Type B pancreatic cell (in vitro differentiated cells): ENCODE measurements at regions not wholly inside any gene's neighbourhood (a gene's known extent, or its start where the extent isn't known, plus 50 kb on each side); places are given as distances from the start of the nearest gene placed in this dataset.

Source experiments
- DNase-seq: peaks from one replicate; pipeline ENCODE4 v3.0.0; 2021; ENCODE audit warnings: mixed read lengths; ENCODE audit not compliant: unreplicated experiment; ENCODE audit errors: extremely low spot score
- H3K27ac Mint-ChIP-seq: 2 replicates; pipeline ENCODE4 v1.8.0; 2021; ENCODE audit warnings: mild to moderate bottlenecking, mixed read lengths
- H3K27me3 Mint-ChIP-seq: 2 replicates; pipeline ENCODE4 v1.8.0; 2021; ENCODE audit warnings: mixed read lengths
- H3K36me3 Mint-ChIP-seq: 2 replicates; pipeline ENCODE4 v1.8.0; 2021; ENCODE audit warnings: mixed read lengths
- H3K4me1 Mint-ChIP-seq: one replicate; pipeline ENCODE4 v1.8.0; 2021; ENCODE audit warnings: mixed read lengths; ENCODE audit not compliant: unreplicated experiment
- H3K4me3 Mint-ChIP-seq: 2 replicates; pipeline ENCODE4 v1.8.0; 2021; ENCODE audit warnings: mild to moderate bottlenecking, mixed read lengths
- H3K9me3 Mint-ChIP-seq: 2 replicates; pipeline ENCODE4 v1.8.0; 2021; ENCODE audit warnings: mixed read lengths
- TF ChIP-seq, protein P1 (sequence below): fragments of 200-600 bp; sonication (generic); conservative IDR thresholded peaks from 2 replicates; pipeline ENCODE4 v1.5.0; 2021; ENCODE audit warnings: antibody characterized with exemption, mild to moderate bottlenecking

DNA sequence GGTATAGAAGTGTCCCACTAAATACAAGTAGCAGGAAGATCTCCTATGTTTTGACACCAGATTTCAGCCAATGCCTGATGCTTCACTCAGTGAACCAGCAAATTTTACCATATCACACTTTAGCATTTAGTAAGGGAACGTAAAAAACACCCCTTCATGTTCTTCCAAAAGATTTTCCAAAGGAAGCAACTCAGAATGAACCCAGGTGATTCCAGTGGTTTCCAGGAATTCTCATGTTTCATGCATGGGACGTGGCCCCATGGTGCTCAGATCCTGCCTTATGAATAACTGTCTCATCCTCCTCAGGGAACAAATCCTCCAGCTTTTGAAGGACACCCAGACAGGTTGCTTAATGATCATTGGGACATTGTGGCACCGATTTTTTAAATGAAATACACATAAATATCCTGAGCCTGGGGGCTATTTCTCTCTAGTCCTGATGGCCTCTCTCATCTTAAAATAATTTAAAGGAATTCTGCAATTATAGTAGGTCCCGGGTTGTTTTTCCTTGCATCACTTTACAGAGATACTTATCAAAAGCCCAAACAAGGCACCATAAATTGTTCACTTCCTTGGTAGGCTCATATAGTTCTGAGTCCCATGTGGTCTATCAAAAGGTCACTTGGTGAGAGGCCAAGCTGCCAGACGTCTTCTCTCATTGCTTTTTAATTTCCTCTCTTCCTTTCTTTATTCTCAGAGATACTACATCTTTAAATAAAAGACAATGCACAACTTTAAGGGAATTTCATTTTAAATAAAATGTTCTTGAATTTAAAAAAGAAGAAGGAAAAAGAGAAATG is 261.0 kb downstream of the ZNF516 start:
- Mint-ChIP-seq H3K36me3 (no peaks in the 10 kb centered on the region), H3K4me1 (peaks cover 22% of the 10 kb centered on the region), H3K27me3 (peaks cover 13% of the 10 kb centered on the region), H3K4me3 (no peak overlapping the region), H3K27ac (no peak overlapping the region), H3K9me3 (peaks cover 22% of the 10 kb centered on the region)
- TF ChIP-seq, protein P1, sequence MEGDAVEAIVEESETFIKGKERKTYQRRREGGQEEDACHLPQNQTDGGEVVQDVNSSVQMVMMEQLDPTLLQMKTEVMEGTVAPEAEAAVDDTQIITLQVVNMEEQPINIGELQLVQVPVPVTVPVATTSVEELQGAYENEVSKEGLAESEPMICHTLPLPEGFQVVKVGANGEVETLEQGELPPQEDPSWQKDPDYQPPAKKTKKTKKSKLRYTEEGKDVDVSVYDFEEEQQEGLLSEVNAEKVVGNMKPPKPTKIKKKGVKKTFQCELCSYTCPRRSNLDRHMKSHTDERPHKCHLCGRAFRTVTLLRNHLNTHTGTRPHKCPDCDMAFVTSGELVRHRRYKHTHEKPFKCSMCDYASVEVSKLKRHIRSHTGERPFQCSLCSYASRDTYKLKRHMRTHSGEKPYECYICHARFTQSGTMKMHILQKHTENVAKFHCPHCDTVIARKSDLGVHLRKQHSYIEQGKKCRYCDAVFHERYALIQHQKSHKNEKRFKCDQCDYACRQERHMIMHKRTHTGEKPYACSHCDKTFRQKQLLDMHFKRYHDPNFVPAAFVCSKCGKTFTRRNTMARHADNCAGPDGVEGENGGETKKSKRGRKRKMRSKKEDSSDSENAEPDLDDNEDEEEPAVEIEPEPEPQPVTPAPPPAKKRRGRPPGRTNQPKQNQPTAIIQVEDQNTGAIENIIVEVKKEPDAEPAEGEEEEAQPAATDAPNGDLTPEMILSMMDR = no peak
- no peak for DNase-seq

GRCh38 chr18:76233406-76233805 is 261.6 kb downstream of the ZNF516 start:
- Mint-ChIP-seq H3K27ac (no peak overlapping the region), H3K4me3 (no peak overlapping the region), H3K4me1 (peaks cover 22% of the 10 kb centered on the region), H3K27me3 (peaks cover 13% of the 10 kb centered on the region), H3K36me3 (no peaks in the 10 kb centered on the region), H3K9me3 (peaks cover 19% of the 10 kb centered on the region)
- DNase-seq = no peak
- TF ChIP-seq, protein P1 = no peak

DNA sequence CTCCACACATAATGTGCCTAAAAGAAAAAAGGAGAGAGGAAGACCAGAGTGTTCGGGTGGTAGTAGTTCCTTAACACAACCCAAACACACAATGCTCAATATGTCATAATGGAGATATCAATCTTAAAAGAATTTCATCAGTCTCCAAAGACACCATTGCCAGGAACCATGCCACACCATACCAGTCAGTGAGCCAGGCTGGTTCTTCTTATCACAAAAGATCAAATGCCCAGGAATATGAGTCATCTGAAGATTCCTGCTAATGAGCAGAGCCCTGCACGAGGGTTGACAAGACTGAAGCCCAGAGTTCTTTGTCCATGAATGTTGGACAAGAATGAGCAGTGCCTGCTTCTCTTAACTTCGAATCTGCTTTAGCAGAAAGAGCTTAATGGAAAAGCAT is 262.3 kb downstream of the ZNF516 start:
- peaks cover 22% of the 10 kb centered on the region for H3K4me1 Mint-ChIP-seq
- TF ChIP-seq, protein P1 = no peak
- H3K27ac Mint-ChIP-seq = no peak overlapping the region
- peaks cover 13% of the 10 kb centered on the region for H3K27me3 Mint-ChIP-seq
- no peak overlapping the region for H3K4me3 Mint-ChIP-seq
- peaks cover 14% of the 10 kb centered on the region for H3K9me3 Mint-ChIP-seq
- no peak for DNase-seq
- no peaks in the 10 kb centered on the region for H3K36me3 Mint-ChIP-seq

DNA sequence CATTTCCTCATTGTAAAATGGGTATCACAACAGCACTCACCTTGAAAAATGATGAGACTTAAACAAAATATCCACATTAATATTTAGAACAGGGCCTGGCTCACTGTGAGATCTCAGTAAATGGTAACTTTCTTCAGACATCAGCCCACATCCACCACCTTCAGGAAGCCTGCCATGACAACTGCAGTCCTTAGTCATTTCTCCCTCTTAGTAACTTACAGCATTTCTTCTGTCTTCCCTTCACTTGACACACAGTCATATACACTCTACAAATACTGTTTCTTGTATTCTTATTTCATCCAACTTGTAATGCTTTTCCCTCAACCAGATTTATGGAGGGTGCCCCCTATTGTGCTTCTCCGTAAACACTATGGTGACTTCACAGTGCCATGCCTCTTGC is 263.0 kb downstream of the ZNF516 start:
- no peak for DNase-seq
- no peak overlapping the region for H3K4me3 Mint-ChIP-seq
- H3K4me1 Mint-ChIP-seq = peaks cover 22% of the 10 kb centered on the region
- no peak overlapping the region for H3K27ac Mint-ChIP-seq
- H3K9me3 Mint-ChIP-seq = peaks cover 9% of the 10 kb centered on the region
- H3K27me3 Mint-ChIP-seq = peaks cover 10% of the 10 kb centered on the region
- TF ChIP-seq, protein P1 = no peak
- H3K36me3 Mint-ChIP-seq = no peaks in the 10 kb centered on the region

DNA sequence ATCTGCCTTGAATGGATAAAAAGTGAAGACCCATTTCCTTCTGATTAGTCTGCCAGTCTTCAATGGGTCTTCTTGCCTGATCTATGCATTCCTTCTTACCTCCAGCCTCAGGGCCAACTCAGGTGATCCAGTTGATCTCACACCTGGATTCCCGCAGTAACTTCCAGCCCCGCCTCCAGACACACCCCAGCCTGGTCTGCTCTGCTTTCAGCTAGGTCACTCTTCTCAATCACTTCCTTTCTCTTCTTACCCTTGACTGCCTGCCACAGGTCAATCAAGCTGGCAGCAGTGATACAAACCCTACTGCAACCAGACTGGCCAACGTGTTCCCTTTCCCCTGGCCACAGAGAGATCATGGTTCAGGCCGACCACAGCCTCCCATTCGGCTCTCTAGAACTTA is 263.6 kb downstream of the ZNF516 start:
- Mint-ChIP-seq H3K36me3 (no peaks in the 10 kb centered on the region), H3K4me3 (no peak overlapping the region), H3K4me1 (peaks cover 22% of the 10 kb centered on the region), H3K27ac (no peak overlapping the region), H3K9me3 (peaks cover 6% of the 10 kb centered on the region), H3K27me3 (peaks cover 8% of the 10 kb centered on the region)
- TF ChIP-seq, protein P1 = no peak
- DNase-seq = no peak
